Neuronal stem cell (in vitro differentiated cells): ENCODE measurements at regions not wholly inside any gene's neighbourhood (a gene's known extent, or its start where the extent isn't known, plus 50 kb on each side); places are given as distances from the start of the nearest gene placed in this dataset.
A peak's percentile ranks its signal among the peaks of the same experiment; 100 is the strongest.

ENCODE experiments used
- DNase-seq: peaks from one replicate; pipeline ENCODE4 v3.0.0-alpha.2; 2013; ENCODE audit warnings: low spot score
- H2AFZ ChIP-seq: one replicate; pipeline ENCODE4 v1.6.1; 2013; ENCODE audit warnings: mild to moderate bottlenecking, low read length, inconsistent platforms
- H2AK5ac ChIP-seq: 2 replicates; pipeline ENCODE4 v1.6.1; 2013; ENCODE audit warnings: low read depth, mild to moderate bottlenecking, inconsistent platforms, low read length, moderate library complexity, mixed read lengths
- H2BK120ac ChIP-seq: 2 replicates; pipeline ENCODE4 v1.6.1; 2013; ENCODE audit warnings: low read depth, mild to moderate bottlenecking, inconsistent platforms, low read length, moderate library complexity, mixed read lengths
- H2BK12ac ChIP-seq: one replicate; pipeline ENCODE4 v1.6.1; 2013; ENCODE audit warnings: low read length, inconsistent platforms
- H2BK15ac ChIP-seq: 2 replicates; pipeline ENCODE4 v1.6.1; 2013; ENCODE audit warnings: mild to moderate bottlenecking, low read length, inconsistent platforms, mixed read lengths
- H2BK5ac ChIP-seq: one replicate; pipeline ENCODE4 v1.6.1; 2013; ENCODE audit warnings: inconsistent platforms, mild to moderate bottlenecking, low read length, moderate library complexity
- H3K14ac ChIP-seq: one replicate; pipeline ENCODE4 v1.6.1; 2013; ENCODE audit warnings: low read length, inconsistent platforms
- H3K18ac ChIP-seq: 2 replicates; pipeline ENCODE4 v1.6.1; 2013; ENCODE audit warnings: low read length, inconsistent platforms
- H3K23ac ChIP-seq: 2 replicates; pipeline ENCODE4 v1.6.1; 2013; ENCODE audit warnings: low read depth, mild to moderate bottlenecking, mixed read lengths, low read length, inconsistent platforms; ENCODE audit not compliant: poor library complexity
- H3K27ac ChIP-seq: replicated peaks from 3 replicates; pipeline ENCODE4 v1.5.1; 2013; ENCODE audit warnings: low read length, inconsistent platforms
- H3K27me3 ChIP-seq, 3 experiments: 2 replicates each; pipeline ENCODE4 v1.6.1; 2013; ENCODE audit warnings: low read length in 3 of 3, mild to moderate bottlenecking in 2 of 3, inconsistent platforms in 1 of 3, low read depth in 1 of 3, mixed read lengths in 1 of 3, moderate library complexity in 1 of 3; ENCODE audit not compliant: control insufficient read depth in 3 of 3, insufficient read depth in 3 of 3
- H3K36me3 ChIP-seq, 2 donors: replicated peaks in 1 of 2; 2 replicates each; pipeline ENCODE4 v1.6.1; 2013; ENCODE audit warnings: low read length in 2 of 2; ENCODE audit not compliant: control insufficient read depth in 2 of 2, insufficient read depth in 2 of 2
- H3K4ac ChIP-seq: 2 replicates; pipeline ENCODE4 v1.6.1; 2013; ENCODE audit warnings: inconsistent platforms, mild to moderate bottlenecking, low read length, moderate library complexity
- H3K4me1 ChIP-seq, 2 donors: 1 replicate in 1 of 2; 2 replicates in 1 of 2; pipeline ENCODE4 v1.6.1; 2013; ENCODE audit warnings: low read length in 2 of 2, low read depth in 1 of 2; ENCODE audit not compliant: control insufficient read depth in 2 of 2, insufficient read depth in 1 of 2
- H3K4me2 ChIP-seq: one replicate; pipeline ENCODE4 v1.6.1; 2013; ENCODE audit warnings: mild to moderate bottlenecking, low read length, inconsistent platforms; ENCODE audit not compliant: insufficient read depth, poor library complexity, severe bottlenecking
- H3K4me3 ChIP-seq, 2 donors: 2 replicates each; pipeline ENCODE4 v1.5.1; 2013; ENCODE audit warnings: low read length in 2 of 2, mild to moderate bottlenecking in 2 of 2, inconsistent platforms in 1 of 2, moderate library complexity in 1 of 2
- H3K79me1 ChIP-seq: one replicate; pipeline ENCODE4 v1.6.1; 2013; ENCODE audit warnings: low read depth, mild to moderate bottlenecking, inconsistent platforms, low read length, moderate library complexity
- H3K9ac ChIP-seq: one replicate; pipeline ENCODE4 v1.6.1; 2013; ENCODE audit warnings: mild to moderate bottlenecking, low read depth, low read length, inconsistent platforms; ENCODE audit not compliant: poor library complexity
- H3K9me3 ChIP-seq, 2 donors: replicated peaks in 1 of 2; 2 replicates each; pipeline versions ENCODE3 to v1.6.1; 2013; ENCODE audit warnings: low read length in 2 of 2, mild to moderate bottlenecking in 2 of 2, inconsistent platforms in 1 of 2, low read depth in 1 of 2, mixed read lengths in 1 of 2, moderate library complexity in 1 of 2; ENCODE audit not compliant: control insufficient read depth in 2 of 2, insufficient read depth in 1 of 2
- H4K8ac ChIP-seq: one replicate; pipeline ENCODE4 v1.6.1; 2013; ENCODE audit warnings: low read depth, mild to moderate bottlenecking, inconsistent platforms, low read length, moderate library complexity
- H4K91ac ChIP-seq: one replicate; pipeline ENCODE4 v1.6.1; 2013; ENCODE audit warnings: low read length, low read depth, mild to moderate bottlenecking, inconsistent platforms; ENCODE audit not compliant: poor library complexity
- WGBS, 2 donors: extraction: QIAGEN DNeasy Blood & Tissue Kit; methylation state at CpG; one replicate each; pipeline ENCODE4 v1.1.7; 2013; ENCODE audit warnings: missing lambda C conversion rate in 2 of 2, mixed read lengths in 1 of 2; ENCODE audit not compliant: insufficient read length in 2 of 2, insufficient replicate concordance in 1 of 2; ENCODE audit errors: extremely low coverage in 2 of 2; 5-methylcytosine and 5-hydroxymethylcytosine counted together

GRCh38 chr9:105087910-105088898 is 156.2 kb upstream of the SLC44A1 start:
- Histone ChIP-seq H3K18ac (no peak overlapping the region), H4K91ac (no peak overlapping the region), H2BK15ac (no peak overlapping the region), H3K9me3 (no peaks in the 10 kb centered on the region), H4K8ac (no peak overlapping the region), H2BK5ac (no peak overlapping the region), H3K4me3 (no peak overlapping the region), H3K79me1 (no peaks in the 10 kb centered on the region), H2AK5ac (no peak overlapping the region), H3K14ac (no peak overlapping the region), H3K27me3 (no peaks in the 10 kb centered on the region), H2BK12ac (no peak overlapping the region), H3K23ac (no peak overlapping the region), H2BK120ac (no peak overlapping the region), H3K4me2 (no peak overlapping the region), H3K27ac (no peak overlapping the region), H3K9ac (no peak overlapping the region), H2AFZ (no peak overlapping the region), H3K36me3 (no peaks in the 10 kb centered on the region), H3K4ac (no peak overlapping the region), H3K4me1 (peaks cover 2 to 4% of the 10 kb centered on the region in 2 donors)
- no CpG with 5 or more reads among the region's 4 CpGs for WGBS, 2 donors
- no peak for DNase-seq

DNA sequence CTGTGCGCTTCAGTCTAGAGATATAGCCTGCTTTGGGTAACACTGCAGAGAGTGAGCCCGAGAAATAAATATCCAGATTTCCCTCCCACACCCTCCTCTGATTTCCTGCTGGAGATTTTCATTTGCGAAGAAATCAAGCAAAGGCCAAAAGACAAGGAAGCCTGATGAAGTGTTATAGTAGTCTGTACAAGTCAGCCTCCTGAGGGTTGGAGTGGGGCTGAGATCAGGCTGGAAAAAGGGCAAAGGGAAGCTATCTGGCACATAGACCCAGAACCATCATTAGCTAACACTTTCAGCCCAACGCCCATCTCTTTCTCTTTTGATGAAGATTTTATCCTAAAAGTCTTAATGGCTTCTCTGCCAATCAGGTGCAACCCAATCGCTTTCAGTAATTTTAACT is 154.6 kb upstream of the SLC44A1 start:
- no peak overlapping the region for H3K4me3 ChIP-seq
- H4K8ac ChIP-seq, result no peak overlapping the region
- H3K9me3 ChIP-seq, result no peaks in the 10 kb centered on the region
- peaks cover 2 to 4% of the 10 kb centered on the region in 2 donors for H3K4me1 ChIP-seq
- no peak overlapping the region for H3K23ac ChIP-seq
- H3K36me3 ChIP-seq, result no peaks in the 10 kb centered on the region
- H3K27me3 ChIP-seq, result no peaks in the 10 kb centered on the region
- no peak overlapping the region for H2AK5ac ChIP-seq
- no peak overlapping the region for H3K9ac ChIP-seq
- H3K4me2 ChIP-seq, result no peak overlapping the region
- H2BK15ac ChIP-seq, result no peak overlapping the region
- no peak overlapping the region for H3K27ac ChIP-seq
- no peak for DNase-seq
- no peak overlapping the region for H2BK120ac ChIP-seq
- no peak overlapping the region for H2AFZ ChIP-seq
- no peak overlapping the region for H2BK5ac ChIP-seq
- no peak overlapping the region for H3K14ac ChIP-seq
- H3K4ac ChIP-seq, result no peak overlapping the region
- H4K91ac ChIP-seq, result no peak overlapping the region
- H2BK12ac ChIP-seq, result no peak overlapping the region
- WGBS, 2 donors, result no CpG with 5 or more reads among the region's 5 CpGs
- no peak overlapping the region for H3K18ac ChIP-seq
- no peaks in the 10 kb centered on the region for H3K79me1 ChIP-seq

DNA sequence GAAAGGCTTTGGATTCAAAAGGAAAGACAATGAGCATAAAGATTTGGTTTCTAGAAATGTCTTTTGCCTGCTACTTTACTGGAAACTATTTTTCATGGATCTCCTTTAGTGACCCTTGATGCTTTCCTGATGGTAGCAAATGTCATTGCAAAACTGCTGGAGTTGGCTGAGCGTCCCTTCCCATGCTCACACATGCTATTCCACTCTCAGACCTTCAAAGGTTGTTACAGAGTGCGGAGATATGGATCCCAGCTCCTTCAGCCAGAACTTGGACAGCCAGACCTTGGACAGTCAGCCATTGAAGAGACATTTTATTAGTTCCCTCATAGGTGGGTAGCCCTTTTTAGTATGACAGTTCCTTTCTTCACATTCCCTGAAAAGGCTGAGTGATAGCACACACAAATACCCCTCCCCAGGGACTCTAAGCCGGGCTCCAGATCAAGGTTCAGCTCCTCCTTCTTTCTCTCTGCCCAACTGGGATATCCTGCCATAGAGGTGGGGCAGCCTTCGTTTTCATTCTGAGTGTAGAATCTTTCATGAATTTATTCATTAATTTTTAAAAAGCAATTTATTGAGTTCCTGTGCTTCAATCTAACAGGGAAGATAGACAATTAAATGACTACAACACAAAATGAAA is 153.3 kb upstream of the SLC44A1 start:
- H2BK15ac ChIP-seq, result no peak overlapping the region
- H3K4me2 ChIP-seq, result no peak overlapping the region
- H3K18ac ChIP-seq, result no peak overlapping the region
- H3K14ac ChIP-seq, result no peak overlapping the region
- no peaks in the 10 kb centered on the region for H3K9me3 ChIP-seq
- H2BK120ac ChIP-seq, result no peak overlapping the region
- H2BK5ac ChIP-seq, result no peak overlapping the region
- no peak overlapping the region for H3K27ac ChIP-seq
- no peak overlapping the region for H4K8ac ChIP-seq
- DNase-seq, result no peak
- H3K23ac ChIP-seq, result no peak overlapping the region
- no peak overlapping the region for H3K4ac ChIP-seq
- H3K27me3 ChIP-seq, result no peaks in the 10 kb centered on the region
- no peak overlapping the region for H4K91ac ChIP-seq
- no peak overlapping the region for H3K4me3 ChIP-seq
- H3K36me3 ChIP-seq, result no peaks in the 10 kb centered on the region
- no peak overlapping the region for H2BK12ac ChIP-seq
- no peaks in the 10 kb centered on the region for H3K79me1 ChIP-seq
- peak overlapping the region; percentile 83 for H2AFZ ChIP-seq
- H3K9ac ChIP-seq, result no peak overlapping the region
- H3K4me1 ChIP-seq, result peaks cover 2 to 4% of the 10 kb centered on the region in 2 donors
- no peak overlapping the region for H2AK5ac ChIP-seq
- WGBS, 2 donors, result no CpG with 5 or more reads among the region's 4 CpGs

GRCh38 chr9:105093685-105094084 is 150.8 kb upstream of the SLC44A1 start:
- Histone ChIP-seq H2BK5ac (no peak overlapping the region), H3K18ac (no peak overlapping the region), H3K27me3 (no peaks in the 10 kb centered on the region), H3K79me1 (no peaks in the 10 kb centered on the region), H3K9me3 (no peaks in the 10 kb centered on the region), H3K36me3 (no peaks in the 10 kb centered on the region), H2AK5ac (no peak overlapping the region), H3K4me2 (no peak overlapping the region), H2BK120ac (no peak overlapping the region), H2AFZ (peak overlapping the region; percentile 19), H3K14ac (no peak overlapping the region), H3K23ac (no peak overlapping the region), H2BK12ac (no peak overlapping the region), H4K91ac (no peak overlapping the region), H3K4ac (no peak overlapping the region), H3K4me1 (peaks cover 2 to 4% of the 10 kb centered on the region in 2 donors), H3K27ac (no peak overlapping the region), H3K9ac (no peak overlapping the region), H4K8ac (no peak overlapping the region), H2BK15ac (no peak overlapping the region), H3K4me3 (no peak overlapping the region)
- DNase-seq, result no peak
- WGBS, 2 donors, result no CpG with 5 or more reads among the region's 1 CpG
